Heart left ventricle (tissue), 16 donors: ENCODE measurements at regions not wholly inside any gene's neighbourhood (a gene's known extent, or its start where the extent isn't known, plus 50 kb on each side); places are given as distances from the start of the nearest gene placed in this dataset.

ENCODE experiments used
- ATAC-seq, 4 donors: fragments of 200-7000 bp; cut with Tn5 transposase; one replicate each; pipeline ENCODE4 v1.9.1; 2020 to 2022; ENCODE audit warnings: moderate library complexity in 4 of 4, mild to moderate bottlenecking in 3 of 4, moderate number of reproducible peaks in 1 of 4
- DNase-seq, 5 donors: peaks; one replicate each; pipeline ENCODE4 v3.0.0-alpha.2; 2020
- H3K27ac ChIP-seq, 12 donors: fragments of 200-600 bp; sonication (generic) in 4 of 12; one replicate each; pipeline versions ENCODE4 v1.5.0 to v1.8.0; 2016 to 2022; ENCODE audit warnings: mild to moderate bottlenecking in 2 of 12
- H3K27me3 ChIP-seq, 9 donors: fragments of 200-600 bp; sonication (generic) in 2 of 9; one replicate each; pipeline versions ENCODE4 v1.5.1 to v1.8.0; 2016 to 2022; ENCODE audit warnings: mild to moderate bottlenecking in 3 of 9
- H3K36me3 ChIP-seq, 9 donors: fragments of 200-600 bp; sonication (generic) in 2 of 9; one replicate each; pipeline versions ENCODE4 v1.5.0 to v1.8.0; 2018 to 2022; ENCODE audit warnings: mild to moderate bottlenecking in 2 of 9
- H3K4me1 ChIP-seq, 12 donors: fragments of 200-600 bp; sonication (generic) in 4 of 12; one replicate each; pipeline versions ENCODE4 v1.5.0 to v1.8.0; 2016 to 2022; ENCODE audit warnings: mild to moderate bottlenecking in 3 of 12
- H3K4me3 ChIP-seq, 12 donors: fragments of 200-600 bp; sonication (generic) in 4 of 12; one replicate each; pipeline versions ENCODE4 v1.5.0 to v1.8.0; 2017 to 2022; ENCODE audit warnings: mild to moderate bottlenecking in 9 of 12, moderate library complexity in 4 of 12
- H3K9me3 ChIP-seq, 12 donors: fragments of 200-600 bp; sonication (generic) in 4 of 12; one replicate each; pipeline versions ENCODE4 v1.5.0 to v1.8.0; 2016 to 2022; ENCODE audit warnings: mild to moderate bottlenecking in 1 of 12
- CTCF ChIP-seq, 12 donors: fragments of 200-600 bp; sonication (generic) in 4 of 12; IDR thresholded peaks; one replicate each; pipeline versions ENCODE4 v1.5.0 to v1.8.0; 2018 to 2022; ENCODE audit warnings: antibody characterized with exemption in 12 of 12, mild to moderate bottlenecking in 5 of 12
- POLR2A ChIP-seq, 2 donors: fragments of 450-650 bp; IDR thresholded peaks; one replicate each; pipeline ENCODE4 v1.6.1; 2017; ENCODE audit warnings: antibody characterized with exemption in 2 of 2, mild to moderate bottlenecking in 2 of 2, moderate library complexity in 2 of 2
- WGBS, 4 donors: extraction: QIAGEN DNeasy Blood & Tissue Kit in 2 of 4; methylation state at CpG; one replicate each; pipeline versions ENCODE4 v1.1.5 to v1.1.7; 2013 to 2018; 5-methylcytosine and 5-hydroxymethylcytosine counted together
- intact Hi-C, 10 donors: fragments of 100-400 bp; cut with DNase I; formaldehyde crosslinking; loops; one replicate each; pipeline versions ENCODE4 v1.11.1 to v1.14.2; 2022
- donor health status: ischemic (EF 13 %, LVEDD 7.1; RV severe dilation, severe dysfunction).
- donor health status: healthy with polysubstance abuse.
- donor health status: DM: no; HTN: yes; CAD: no.
- donor health status: DM: no; HTN: no; CAD: no.
- donor health status: ischemic (EF 25% LVEDD 6.9; RV normal size, moderate dysfunction).
- donor health status: ischemic (EF 25% LVEDD 5.7; RV mildly dilated, moderate dysfunction).
- donor health status: healthy.
- donor health status: DM: yes; HTN: yes; CAD: no.
- donor health status: ischemic (EF 35%, LVEDD 5.7; RV mildly dilated, moderate dysfunction).
- donor health status: nonischemic (EF 11% LVEDD 7.7; RV severe dilation, severe dysfunction).
- donor health status: DM: yes; HTN: yes; CAD: no.
- donor health status: PGD.
- donor health status: ischemic (EF 29% LVEDD 5.4; RV normal size, mild dysfunction).
- donor health status: nonischemic (EF 23%, LVEDD 6.1; RV moderate dilation, normal function).

GRCh38 chr2:42849311-42849710 is 56.9 kb upstream of the HAAO start:
- no peak overlapping the region for H3K27ac ChIP-seq
- WGBS, 4 donors = 96 to 100% (median 98%) methylated on average over 5 of the region's 5 CpGs
- H3K27me3 ChIP-seq = no peaks in the 10 kb centered on the region
- no peak for ATAC-seq
- TF ChIP-seq POLR2A (IDR thresholded peaks at IDR 0.05) (no peak), CTCF (IDR thresholded peaks at IDR 0.05) (no peak)
- no peak for DNase-seq
- intact Hi-C loops = no loop called here
- H3K36me3 ChIP-seq = no peaks in the 10 kb centered on the region
- no peaks in the 10 kb centered on the region for H3K9me3 ChIP-seq
- peaks cover 0 to 41% (median 5%) of the 10 kb centered on the region in 12 donors for H3K4me1 ChIP-seq
- no peak overlapping the region for H3K4me3 ChIP-seq

DNA sequence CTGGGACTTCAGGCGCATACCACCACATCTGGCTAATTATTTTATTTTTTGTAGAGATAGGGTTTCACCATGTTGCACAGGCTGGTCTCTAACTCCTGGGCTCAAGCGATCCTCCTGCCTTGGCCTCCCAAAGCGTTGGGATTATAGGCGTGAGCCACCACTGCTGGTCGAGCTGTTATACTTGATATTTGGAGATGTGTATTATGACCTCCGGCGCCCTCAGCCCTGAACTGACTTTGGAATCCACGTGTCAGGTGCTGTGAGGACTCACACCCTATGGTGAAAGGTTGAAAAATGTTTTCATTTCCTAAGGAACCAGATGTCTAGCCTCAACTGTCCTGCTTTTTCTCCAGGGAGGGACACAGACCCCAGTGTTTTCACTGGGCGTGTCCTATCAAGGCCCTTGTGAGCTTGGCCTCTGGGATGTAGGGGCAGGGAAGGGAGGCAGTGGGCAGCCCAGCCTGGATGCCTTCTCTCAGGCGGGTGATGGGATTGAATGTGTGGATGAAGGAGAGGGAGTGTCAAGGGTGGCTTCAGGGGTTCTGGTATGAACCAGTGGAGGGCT is 56.4 kb upstream of the HAAO start:
- no peak overlapping the region for H3K4me3 ChIP-seq
- no peaks in the 10 kb centered on the region for H3K9me3 ChIP-seq
- no peak for DNase-seq
- TF ChIP-seq CTCF (IDR thresholded peaks at IDR 0.05) = no peak
- no peak for TF ChIP-seq POLR2A (IDR thresholded peaks at IDR 0.05)
- no peak for ATAC-seq
- H3K27me3 ChIP-seq = no peaks in the 10 kb centered on the region
- peaks cover 0 to 36% (median 3%) of the 10 kb centered on the region in 12 donors for H3K4me1 ChIP-seq
- H3K27ac ChIP-seq = no peak overlapping the region
- intact Hi-C loops = no loop called here
- WGBS, 4 donors = 95 to 96% (median 95%) methylated on average over 10 of the region's 10 CpGs
- H3K36me3 ChIP-seq = no peaks in the 10 kb centered on the region

GRCh38 chr2:42848265-42848664 is 55.9 kb upstream of the HAAO start:
- DNase-seq (no peak), ATAC-seq (no peak)
- H3K27me3 ChIP-seq = no peaks in the 10 kb centered on the region
- intact Hi-C loops = no loop called here
- H3K36me3 ChIP-seq = no peaks in the 10 kb centered on the region
- WGBS, 4 donors = 77 to 91% (median 82%) methylated on average over 1 of the region's 1 CpG
- TF ChIP-seq POLR2A (IDR thresholded peaks at IDR 0.05) = no peak
- no peak for TF ChIP-seq CTCF (IDR thresholded peaks at IDR 0.05)
- peaks cover 0 to 31% (median 0%) of the 10 kb centered on the region in 12 donors for H3K4me1 ChIP-seq
- no peak overlapping the region for H3K4me3 ChIP-seq
- H3K27ac ChIP-seq = no peak overlapping the region
- H3K9me3 ChIP-seq = no peaks in the 10 kb centered on the region

DNA sequence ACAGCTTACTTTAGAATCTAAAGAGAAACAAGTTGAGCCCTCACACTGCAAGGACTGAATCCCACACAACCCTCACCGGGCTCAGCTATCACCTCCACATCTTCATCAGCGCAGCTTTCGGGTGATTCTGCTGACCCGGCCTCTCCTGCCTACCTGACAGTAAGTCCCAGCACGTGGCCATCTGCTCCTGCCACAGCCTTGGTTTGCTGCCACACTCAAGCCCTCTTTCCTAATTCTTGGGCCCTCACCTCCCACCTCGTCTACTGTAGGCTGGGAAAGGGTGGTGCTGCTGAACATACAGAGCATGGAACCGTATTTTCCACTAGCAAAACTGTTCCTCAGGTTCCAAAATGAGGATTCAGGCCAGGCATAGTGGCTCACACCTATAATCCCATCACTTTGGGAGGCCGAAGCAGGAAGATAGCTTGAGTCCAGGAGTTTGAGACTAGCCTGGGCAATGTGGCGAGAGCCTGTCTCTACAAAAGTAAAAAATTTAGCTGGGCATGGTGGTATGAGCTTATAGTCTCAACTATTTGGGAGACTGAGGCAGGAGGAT is 55.3 kb upstream of the HAAO start:
- H3K4me3 ChIP-seq = no peak overlapping the region
- H3K4me1 ChIP-seq = peaks cover 0 to 28% (median 0%) of the 10 kb centered on the region in 12 donors
- WGBS, 4 donors = 91 to 96% (median 94%) methylated on average over 9 of the region's 9 CpGs
- no peaks in the 10 kb centered on the region for H3K27me3 ChIP-seq
- intact Hi-C loops = no loop called here
- H3K9me3 ChIP-seq = no peaks in the 10 kb centered on the region
- TF ChIP-seq CTCF (IDR thresholded peaks at IDR 0.05) (no peak), POLR2A (IDR thresholded peaks at IDR 0.05) (no peak)
- H3K36me3 ChIP-seq = no peaks in the 10 kb centered on the region
- DNase-seq (no peak), ATAC-seq (no peak)
- no peak overlapping the region for H3K27ac ChIP-seq
